AG09309 (cell line): ENCODE measurements at regions not wholly inside any gene's neighbourhood (a gene's known extent, or its start where the extent isn't known, plus 50 kb on each side); places are given as distances from the start of the nearest gene placed in this dataset.

Source experiments
- DNase-seq: peaks from one replicate; pipeline ENCODE4 v3.0.0-alpha.2; 2010; ENCODE audit warnings: low read depth
- H3K4me3 ChIP-seq: 2 replicates; pipeline ENCODE4 v1.5.1; 2011; ENCODE audit warnings: mild to moderate bottlenecking, low read depth, low read length, moderate library complexity; ENCODE audit not compliant: control insufficient read depth
- CTCF ChIP-seq: IDR thresholded peaks from 2 replicates; pipeline ENCODE4 v1.5.1; 2011; ENCODE audit warnings: mild to moderate bottlenecking, low read depth, low read length, inconsistent platforms; ENCODE audit not compliant: insufficient read depth, control insufficient read depth; ENCODE audit errors: missing control alignments

GRCh38 chr17:72025113-72025512 lies 95.7 kb upstream of the SOX9 start:
- no peak for DNase-seq
- H3K4me3 ChIP-seq: no peak overlapping the region
- no peak for TF ChIP-seq CTCF

GRCh38 chr17:72030067-72030899 lies 90.5 kb upstream of the SOX9 start:
- TF ChIP-seq CTCF: peak; percentile 71
- peak overlapping the region; percentile 68 for H3K4me3 ChIP-seq
- DNase-seq: no peak

GRCh38 chr17:72031219-72031884 lies 89.5 kb upstream of the SOX9 start:
- TF ChIP-seq CTCF: no peak

GRCh38 chr17:72033334-72033733 lies 87.5 kb upstream of the SOX9 start:
- no peak for DNase-seq
- no peak overlapping the region for H3K4me3 ChIP-seq
- no peak for TF ChIP-seq CTCF

More at GRCh38 chr17:72031219-72031884, 89.5 kb upstream of the SOX9 start:
- no peak overlapping the region for H3K4me3 ChIP-seq
- no peak for DNase-seq

- no peak for TF ChIP-seq CTCF
- DNase-seq: no peak
- H3K4me3 ChIP-seq: no peak overlapping the region
These were observed 86.8 kb upstream of the SOX9 start for GRCh38 chr17:72034000-72034399.

GRCh38 chr17:72038427-72038826 lies 82.4 kb upstream of the SOX9 start:
- no peak overlapping the region for H3K4me3 ChIP-seq
- TF ChIP-seq CTCF: no peak
- DNase-seq: no peak
